ENCODE measurements at regions not wholly inside any gene's neighbourhood (a gene's known extent, or its start where the extent isn't known, plus 50 kb on each side); places are given as distances from the start of the nearest gene placed in this dataset.

GRCh38 chr3:64454768-64455167 lies 229.5 kb upstream of the PRICKLE2 start:
- no peak overlapping the region for H3K9ac ChIP-seq
- no peaks in the 10 kb centered on the region for H4K20me1 ChIP-seq (ENCODE audit: insufficient read depth)
- H3K27ac ChIP-seq, result no peak overlapping the region
- WGBS, 2 experiments (ENCODE audit: low coverage in 1 of 2, low lambda C conversion rate in 2 of 2, missing lambda C conversion rate in 2 of 2), result 84 to 85% methylated on average over 5 of the region's 5 CpGs
- H3K4me3 ChIP-seq, result no peak overlapping the region
- in situ Hi-C loops (cut with MboI), result no loop called here
- no peak for TF ChIP-seq EZH2phosphoT487 (IDR thresholded peaks at IDR 0.05; ENCODE audit: insufficient read depth, low read depth)
- no peak for TF ChIP-seq EZH2 (IDR thresholded peaks at IDR 0.05; ENCODE audit: insufficient read depth, poor library complexity, severe bottlenecking)
- no peak overlapping the region for H2AFZ ChIP-seq
- no peaks in the 10 kb centered on the region for H3K9me3 ChIP-seq (ENCODE audit: low read depth)
- H3K36me3 ChIP-seq (ENCODE audit: low read depth), result no peaks in the 10 kb centered on the region
- peaks cover 2% of the 10 kb centered on the region; the same call in 1 of the 2 replicates for H3F3A ChIP-seq (ENCODE audit: insufficient read depth)
- no peak for DNase-seq
- H3K4me2 ChIP-seq (ENCODE audit: unreplicated experiment), result no peak overlapping the region
- H3K27me3 ChIP-seq (replicated peaks; ENCODE audit: insufficient read depth), result peaks cover 26% of the 10 kb centered on the region
- no peaks in the 10 kb centered on the region for H3K9me2 ChIP-seq (ENCODE audit: insufficient read depth)
- H3K79me2 ChIP-seq (ENCODE audit: insufficient read depth), result no peaks in the 10 kb centered on the region
- no peaks in the 10 kb centered on the region; the same call in 1 of the 2 replicates for H3K4me1 ChIP-seq (ENCODE audit: insufficient read depth)

GRCh38 chr3:64454179-64454578 lies 228.9 kb upstream of the PRICKLE2 start:
- Histone ChIP-seq H3K9me2 (ENCODE audit: insufficient read depth) (no peaks in the 10 kb centered on the region), H3K27ac (no peak overlapping the region), H3K36me3 (ENCODE audit: low read depth) (no peaks in the 10 kb centered on the region), H3K79me2 (ENCODE audit: insufficient read depth) (no peaks in the 10 kb centered on the region), H2AFZ (no peak overlapping the region), H3K9me3 (ENCODE audit: low read depth) (no peaks in the 10 kb centered on the region), H3K4me2 (ENCODE audit: unreplicated experiment) (no peak overlapping the region), H4K20me1 (ENCODE audit: insufficient read depth) (no peaks in the 10 kb centered on the region), H3K4me3 (no peak overlapping the region), H3K9ac (no peak overlapping the region), H3K4me1 (ENCODE audit: insufficient read depth) (no peaks in the 10 kb centered on the region; the same call in 1 of the 2 replicates), H3K27me3 (replicated peaks; ENCODE audit: insufficient read depth) (peaks cover 26% of the 10 kb centered on the region), H3F3A (ENCODE audit: insufficient read depth) (no peaks in the 10 kb centered on the region)
- in situ Hi-C loops (cut with MboI), result no loop called here
- peak; percentile 76 for DNase-seq
- WGBS, 2 experiments (ENCODE audit: low coverage in 1 of 2, low lambda C conversion rate in 2 of 2, missing lambda C conversion rate in 2 of 2), result 26 to 34% methylated on average over 3 of the region's 3 CpGs
- no peak for TF ChIP-seq EZH2phosphoT487 (IDR thresholded peaks at IDR 0.05; ENCODE audit: insufficient read depth, low read depth)
- TF ChIP-seq EZH2 (IDR thresholded peaks at IDR 0.05; ENCODE audit: insufficient read depth, poor library complexity, severe bottlenecking), result no peak

GRCh38 chr3:64451283-64452012 lies 226.2 kb upstream of the PRICKLE2 start:
- no peaks in the 10 kb centered on the region for H3K36me3 ChIP-seq (ENCODE audit: low read depth)
- TF ChIP-seq EZH2phosphoT487 (IDR thresholded peaks at IDR 0.05; ENCODE audit: insufficient read depth, low read depth) (no peak), EZH2 (IDR thresholded peaks at IDR 0.05; ENCODE audit: insufficient read depth, poor library complexity, severe bottlenecking) (no peak)
- no peaks in the 10 kb centered on the region for H3K79me2 ChIP-seq (ENCODE audit: insufficient read depth)
- H3F3A ChIP-seq (ENCODE audit: insufficient read depth), result no peaks in the 10 kb centered on the region
- no peaks in the 10 kb centered on the region for H3K9me2 ChIP-seq (ENCODE audit: insufficient read depth)
- no peaks in the 10 kb centered on the region for H4K20me1 ChIP-seq (ENCODE audit: insufficient read depth)
- H3K4me3 ChIP-seq, result no peak overlapping the region
- no peak overlapping the region for H2AFZ ChIP-seq
- 67% methylated on average over 6 of the region's 6 CpGs for WGBS, 2 experiments (ENCODE audit: low coverage in 1 of 2, low lambda C conversion rate in 2 of 2, missing lambda C conversion rate in 2 of 2)
- peaks cover 21% of the 10 kb centered on the region for H3K27me3 ChIP-seq (replicated peaks; ENCODE audit: insufficient read depth)
- in situ Hi-C loops (cut with MboI), result no loop called here
- no peaks in the 10 kb centered on the region; the same call in 1 of the 2 replicates for H3K4me1 ChIP-seq (ENCODE audit: insufficient read depth)
- H3K9ac ChIP-seq, result no peak overlapping the region
- H3K4me2 ChIP-seq (ENCODE audit: unreplicated experiment), result no peak overlapping the region
- DNase-seq, result no peak
- H3K27ac ChIP-seq, result no peak overlapping the region
- H3K9me3 ChIP-seq (ENCODE audit: low read depth), result no peaks in the 10 kb centered on the region

GRCh38 chr3:64450396-64450956 lies 225.2 kb upstream of the PRICKLE2 start:
- no peak overlapping the region for H3K27ac ChIP-seq
- 86 to 93% methylated on average over 5 of the region's 5 CpGs for WGBS, 2 experiments (ENCODE audit: low coverage in 1 of 2, low lambda C conversion rate in 2 of 2, missing lambda C conversion rate in 2 of 2)
- no peaks in the 10 kb centered on the region for H3K79me2 ChIP-seq (ENCODE audit: insufficient read depth)
- no peaks in the 10 kb centered on the region for H3K36me3 ChIP-seq (ENCODE audit: low read depth)
- no peaks in the 10 kb centered on the region; the same call in 1 of the 2 replicates for H3K4me1 ChIP-seq (ENCODE audit: insufficient read depth)
- no peak overlapping the region for H3K4me3 ChIP-seq
- in situ Hi-C loops (cut with MboI), result no loop called here
- no peak overlapping the region for H2AFZ ChIP-seq
- no peaks in the 10 kb centered on the region for H3F3A ChIP-seq (ENCODE audit: insufficient read depth)
- no peak for TF ChIP-seq EZH2 (IDR thresholded peaks at IDR 0.05; ENCODE audit: insufficient read depth, poor library complexity, severe bottlenecking)
- TF ChIP-seq EZH2phosphoT487 (IDR thresholded peaks at IDR 0.05; ENCODE audit: insufficient read depth, low read depth), result no peak
- H3K9me2 ChIP-seq (ENCODE audit: insufficient read depth), result no peaks in the 10 kb centered on the region
- H3K9ac ChIP-seq, result no peak overlapping the region
- no peak for DNase-seq
- no peak overlapping the region for H3K4me2 ChIP-seq (ENCODE audit: unreplicated experiment)
- no peaks in the 10 kb centered on the region for H3K9me3 ChIP-seq (ENCODE audit: low read depth)
- H3K27me3 ChIP-seq (replicated peaks; ENCODE audit: insufficient read depth), result peaks cover 30% of the 10 kb centered on the region
- no peaks in the 10 kb centered on the region for H4K20me1 ChIP-seq (ENCODE audit: insufficient read depth)

All from GM23248 (cell line).